ENCODE measurements at regions not wholly inside any gene's neighbourhood (a gene's known extent, or its start where the extent isn't known, plus 50 kb on each side); places are given as distances from the start of the nearest gene placed in this dataset.

GRCh38 chr18:40523287-40523686 is 1431.7 kb upstream of the PIK3C3 start:
- intact Hi-C loops (cut with DNase I; ENCODE audit: low total_unique reads) (no loop called here), in situ Hi-C loops (cut with MboI; ENCODE audit: low pct_ligation_motif_present in 1 of 4, low pct_unique_long_range_greater_than_20kb in 1 of 4, low sequenced_read_pairs in 3 of 4) (no loop called here)
- TF ChIP-seq POLR2AphosphoS5 (IDR thresholded peaks at IDR 0.05) (no peak), POLR2A (IDR thresholded peaks at IDR 0.05) (no peak), EP300 (IDR thresholded peaks at IDR 0.05; ENCODE audit: low read depth) (no peak), CTCF (IDR thresholded peaks at IDR 0.05) (no peak)
- no peaks in the 10 kb centered on the region for H3K36me3 ChIP-seq
- WGBS, 2 donors (ENCODE audit: low coverage in 1 of 2) = 83 to 95% methylated on average over 1 of the region's 1 CpG
- no peaks in the 10 kb centered on the region for H3K4me1 ChIP-seq
- no peak overlapping the region for H3K27ac ChIP-seq
- H3K9me3 ChIP-seq = no peaks in the 10 kb centered on the region
- DNase-seq = no peak
- no peak overlapping the region for H3K4me3 ChIP-seq
- no peaks in the 10 kb centered on the region for H3K27me3 ChIP-seq

- Histone ChIP-seq H3K27ac (no peak overlapping the region), H3K4me1 (no peaks in the 10 kb centered on the region), H3K36me3 (no peaks in the 10 kb centered on the region), H3K9me3 (no peaks in the 10 kb centered on the region), H3K4me3 (no peak overlapping the region), H3K27me3 (no peaks in the 10 kb centered on the region)
- intact Hi-C loops (cut with DNase I; ENCODE audit: low total_unique reads) = no loop called here
- in situ Hi-C loops (cut with MboI; ENCODE audit: low pct_ligation_motif_present in 1 of 4, low pct_unique_long_range_greater_than_20kb in 1 of 4, low sequenced_read_pairs in 3 of 4) = no loop called here
- 50 to 77% methylated on average over 1 of the region's 1 CpG for WGBS, 2 donors (ENCODE audit: low coverage in 1 of 2)
- no peak for DNase-seq
- TF ChIP-seq POLR2A (IDR thresholded peaks at IDR 0.05) (no peak), EP300 (IDR thresholded peaks at IDR 0.05; ENCODE audit: low read depth) (no peak), CTCF (IDR thresholded peaks at IDR 0.05) (no peak), POLR2AphosphoS5 (IDR thresholded peaks at IDR 0.05) (no peak)
These were observed 1454.0 kb upstream of the PIK3C3 start for GRCh38 chr18:40501026-40501425.

GRCh38 chr18:40494603-40495002 is 1460.4 kb upstream of the PIK3C3 start:
- 81 to 82% methylated on average over 2 of the region's 2 CpGs for whole genome bisulfite sequencing, 2 donors (ENCODE audit: low coverage in 1 of 2)
- H3K36me3 ChIP-seq = no peaks in the 10 kb centered on the region
- intact Hi-C loops (cut with DNase I; ENCODE audit: low total_unique reads) = no loop called here
- DNase-seq = no peak
- no peaks in the 10 kb centered on the region for H3K27me3 ChIP-seq
- in situ Hi-C loops (cut with MboI; ENCODE audit: low pct_ligation_motif_present in 1 of 4, low pct_unique_long_range_greater_than_20kb in 1 of 4, low sequenced_read_pairs in 3 of 4) = no loop called here
- TF ChIP-seq CTCF (IDR thresholded peaks at IDR 0.05) (no peak), POLR2A (IDR thresholded peaks at IDR 0.05) (no peak), POLR2AphosphoS5 (IDR thresholded peaks at IDR 0.05) (no peak), EP300 (IDR thresholded peaks at IDR 0.05; ENCODE audit: low read depth) (no peak)
- H3K4me3 ChIP-seq = no peak overlapping the region
- H3K9me3 ChIP-seq = no peaks in the 10 kb centered on the region
- H3K4me1 ChIP-seq = no peaks in the 10 kb centered on the region
- H3K27ac ChIP-seq = no peak overlapping the region

- in situ Hi-C loops (cut with MboI; ENCODE audit: low pct_ligation_motif_present in 1 of 4, low pct_unique_long_range_greater_than_20kb in 1 of 4, low sequenced_read_pairs in 3 of 4) (no loop called here), intact Hi-C loops (cut with DNase I; ENCODE audit: low total_unique reads) (no loop called here)
- Histone ChIP-seq H3K4me3 (no peak overlapping the region), H3K4me1 (no peaks in the 10 kb centered on the region), H3K27ac (no peak overlapping the region), H3K36me3 (no peaks in the 10 kb centered on the region), H3K9me3 (no peaks in the 10 kb centered on the region), H3K27me3 (no peaks in the 10 kb centered on the region)
- 47 to 70% methylated on average over 4 of the region's 4 CpGs for WGBS, 2 donors (ENCODE audit: low coverage in 1 of 2)
- TF ChIP-seq POLR2AphosphoS5 (IDR thresholded peaks at IDR 0.05) (no peak), POLR2A (IDR thresholded peaks at IDR 0.05) (no peak), CTCF (IDR thresholded peaks at IDR 0.05) (no peak), EP300 (IDR thresholded peaks at IDR 0.05; ENCODE audit: low read depth) (no peak)
- DNase-seq = no peak
These were observed 1461.7 kb upstream of the PIK3C3 start for GRCh38 chr18:40493316-40493715.
